ENCODE measurements at regions not wholly inside any gene's neighbourhood (a gene's known extent, or its start where the extent isn't known, plus 50 kb on each side); places are given as distances from the start of the nearest gene placed in this dataset.
A peak's percentile ranks its signal among the peaks of the same experiment; 100 is the strongest.

GRCh38 chr2:118565786-118566540 lies 281.5 kb downstream of the EN1 start:
- DNase-seq (ENCODE audit: low spot score) = no peak

- no peak for DNase-seq (ENCODE audit: low spot score)
Measured at GRCh38 chr2:118565301-118565700, 282.1 kb downstream of the EN1 start.

- DNase-seq (ENCODE audit: low spot score) = no peak
Measured at GRCh38 chr2:118562144-118562543, 285.3 kb downstream of the EN1 start.

- no peak for DNase-seq (ENCODE audit: low spot score)
Measured at GRCh38 chr2:118558846-118559245, 288.6 kb downstream of the EN1 start.

GRCh38 chr2:118557791-118558190 lies 289.7 kb downstream of the EN1 start:
- no peak for DNase-seq (ENCODE audit: low spot score)

GRCh38 chr2:118557016-118557415 lies 290.4 kb downstream of the EN1 start:
- DNase-seq (ENCODE audit: low spot score) = no peak

GRCh38 chr2:118554616-118555015 lies 292.8 kb downstream of the EN1 start:
- DNase-seq (ENCODE audit: low spot score) = no peak

GRCh38 chr2:118549503-118549902 lies 297.9 kb downstream of the EN1 start:
- DNase-seq (ENCODE audit: low spot score) = no peak

GRCh38 chr2:118548880-118549488 lies 298.5 kb downstream of the EN1 start:
- no peak for DNase-seq (ENCODE audit: low spot score)

GRCh38 chr2:118539290-118539689 lies 308.2 kb downstream of the EN1 start:
- DNase-seq (ENCODE audit: low spot score) = peak; percentile 23

- no peak for DNase-seq (ENCODE audit: low spot score)
Measured at GRCh38 chr2:118536306-118536705, 311.1 kb downstream of the EN1 start.

GRCh38 chr2:118535818-118536212 lies 311.6 kb downstream of the EN1 start:
- DNase-seq (ENCODE audit: low spot score) = no peak

- DNase-seq (ENCODE audit: low spot score) = no peak
Measured at GRCh38 chr2:118535171-118535817, 312.2 kb downstream of the EN1 start.

GRCh38 chr2:118530976-118531375 lies 316.5 kb downstream of the EN1 start:
- no peak for DNase-seq (ENCODE audit: low spot score)

GRCh38 chr2:118529908-118530599 lies 317.4 kb downstream of the EN1 start:
- DNase-seq (ENCODE audit: low spot score) = no peak

- no peak for DNase-seq (ENCODE audit: low spot score)
Measured at GRCh38 chr2:118527571-118527970, 319.9 kb downstream of the EN1 start.

- DNase-seq (ENCODE audit: low spot score) = no peak
Measured at GRCh38 chr2:118525346-118525745, 322.1 kb downstream of the EN1 start.

GRCh38 chr2:118524911-118525310 lies 322.5 kb downstream of the EN1 start:
- DNase-seq (ENCODE audit: low spot score) = no peak

GRCh38 chr2:118523761-118524160 lies 323.7 kb downstream of the EN1 start:
- no peak for DNase-seq (ENCODE audit: low spot score)

GRCh38 chr2:118521960-118522359 lies 325.5 kb downstream of the EN1 start:
- DNase-seq (ENCODE audit: low spot score) = no peak

- no peak for DNase-seq (ENCODE audit: low spot score)
Measured at GRCh38 chr2:118521272-118521671, 326.2 kb downstream of the EN1 start.

GRCh38 chr2:118520246-118520645 lies 327.2 kb downstream of the EN1 start:
- DNase-seq (ENCODE audit: low spot score) = no peak

GRCh38 chr2:118519511-118519910 lies 327.9 kb downstream of the EN1 start:
- DNase-seq (ENCODE audit: low spot score) = no peak

Data from H4 (cell line).